Progenitor cell of endocrine pancreas (in vitro differentiated cells): ENCODE measurements at regions not wholly inside any gene's neighbourhood (a gene's known extent, or its start where the extent isn't known, plus 50 kb on each side); places are given as distances from the start of the nearest gene placed in this dataset.

Source experiments
- DNase-seq: peaks from one replicate; pipeline ENCODE4 v3.0.0; 2021; ENCODE audit warnings: low spot score; ENCODE audit not compliant: unreplicated experiment
- H3K27ac Mint-ChIP-seq: 2 replicates; pipeline ENCODE4 v1.8.0; 2021; ENCODE audit warnings: mild to moderate bottlenecking, moderate library complexity, mixed read lengths
- H3K27me3 Mint-ChIP-seq: 2 replicates; pipeline ENCODE4 v1.8.0; 2021; ENCODE audit warnings: mixed read lengths
- H3K36me3 Mint-ChIP-seq: 2 replicates; pipeline ENCODE4 v1.8.0; 2022; ENCODE audit warnings: mixed read lengths; ENCODE audit not compliant: insufficient read depth
- H3K4me1 Mint-ChIP-seq: 2 replicates; pipeline ENCODE4 v1.8.0; 2021; ENCODE audit warnings: low read depth, mixed read lengths
- H3K4me3 Mint-ChIP-seq: 2 replicates; pipeline ENCODE4 v1.8.0; 2021; ENCODE audit warnings: low read depth, mild to moderate bottlenecking, moderate library complexity, mixed read lengths
- H3K9me3 Mint-ChIP-seq: 2 replicates; pipeline ENCODE4 v1.8.0; 2021; ENCODE audit warnings: low read depth, mixed read lengths
- TF ChIP-seq, protein P1 (sequence below): fragments of 200-600 bp; sonication (generic); IDR thresholded peaks from one replicate; pipeline ENCODE4 v1.5.0; 2021; ENCODE audit warnings: antibody characterized with exemption, mild to moderate bottlenecking; ENCODE audit not compliant: unreplicated experiment

DNA sequence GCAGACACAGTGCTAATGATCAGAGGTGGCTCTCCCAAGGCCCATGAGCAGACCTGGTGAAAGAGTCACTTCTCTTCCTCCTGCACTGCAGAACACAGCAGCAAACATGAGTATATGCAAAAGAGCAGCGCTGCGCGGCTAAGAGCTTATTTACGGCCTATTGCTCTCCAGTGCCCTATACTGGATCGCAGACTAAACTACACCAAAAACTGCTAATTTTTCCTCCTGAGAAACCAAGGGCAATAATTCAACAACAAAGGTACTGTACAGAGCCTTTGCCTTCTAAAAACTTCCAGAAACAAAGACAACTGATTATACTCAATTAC is 702.5 kb downstream of the ARAP2 start:
- Mint-ChIP-seq H3K4me3 (no peak overlapping the region), H3K9me3 (peaks cover 3% of the 10 kb centered on the region), H3K27me3 (no peaks in the 10 kb centered on the region), H3K36me3 (no peaks in the 10 kb centered on the region), H3K27ac (no peak overlapping the region), H3K4me1 (peaks cover 2% of the 10 kb centered on the region)
- DNase-seq: no peak
- TF ChIP-seq, protein P1, sequence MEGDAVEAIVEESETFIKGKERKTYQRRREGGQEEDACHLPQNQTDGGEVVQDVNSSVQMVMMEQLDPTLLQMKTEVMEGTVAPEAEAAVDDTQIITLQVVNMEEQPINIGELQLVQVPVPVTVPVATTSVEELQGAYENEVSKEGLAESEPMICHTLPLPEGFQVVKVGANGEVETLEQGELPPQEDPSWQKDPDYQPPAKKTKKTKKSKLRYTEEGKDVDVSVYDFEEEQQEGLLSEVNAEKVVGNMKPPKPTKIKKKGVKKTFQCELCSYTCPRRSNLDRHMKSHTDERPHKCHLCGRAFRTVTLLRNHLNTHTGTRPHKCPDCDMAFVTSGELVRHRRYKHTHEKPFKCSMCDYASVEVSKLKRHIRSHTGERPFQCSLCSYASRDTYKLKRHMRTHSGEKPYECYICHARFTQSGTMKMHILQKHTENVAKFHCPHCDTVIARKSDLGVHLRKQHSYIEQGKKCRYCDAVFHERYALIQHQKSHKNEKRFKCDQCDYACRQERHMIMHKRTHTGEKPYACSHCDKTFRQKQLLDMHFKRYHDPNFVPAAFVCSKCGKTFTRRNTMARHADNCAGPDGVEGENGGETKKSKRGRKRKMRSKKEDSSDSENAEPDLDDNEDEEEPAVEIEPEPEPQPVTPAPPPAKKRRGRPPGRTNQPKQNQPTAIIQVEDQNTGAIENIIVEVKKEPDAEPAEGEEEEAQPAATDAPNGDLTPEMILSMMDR: no peak

DNA sequence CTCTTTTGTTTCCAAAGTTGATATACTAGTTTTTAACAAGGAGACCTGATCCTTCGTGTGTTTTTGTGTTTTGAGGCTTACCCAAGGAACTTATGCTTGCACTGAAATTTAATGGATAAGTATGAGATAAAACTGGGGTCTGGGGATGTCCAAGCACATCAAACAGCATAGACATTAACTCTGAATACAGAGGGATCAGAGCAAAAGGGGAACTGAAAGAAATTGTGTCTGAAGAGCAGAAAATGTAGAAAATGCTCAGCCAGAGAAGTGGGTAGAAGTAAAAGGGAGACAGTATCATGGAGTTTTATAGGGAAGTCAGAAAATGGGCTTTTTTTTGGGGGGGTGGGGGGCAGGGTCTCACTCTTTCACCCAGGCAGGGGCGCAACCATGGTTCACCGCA is 695.4 kb downstream of the ARAP2 start:
- Mint-ChIP-seq H3K27ac (no peak overlapping the region), H3K4me1 (no peaks in the 10 kb centered on the region), H3K4me3 (no peak overlapping the region), H3K27me3 (no peaks in the 10 kb centered on the region), H3K36me3 (no peaks in the 10 kb centered on the region), H3K9me3 (no peaks in the 10 kb centered on the region)
- TF ChIP-seq, protein P1: no peak
- no peak for DNase-seq

DNA sequence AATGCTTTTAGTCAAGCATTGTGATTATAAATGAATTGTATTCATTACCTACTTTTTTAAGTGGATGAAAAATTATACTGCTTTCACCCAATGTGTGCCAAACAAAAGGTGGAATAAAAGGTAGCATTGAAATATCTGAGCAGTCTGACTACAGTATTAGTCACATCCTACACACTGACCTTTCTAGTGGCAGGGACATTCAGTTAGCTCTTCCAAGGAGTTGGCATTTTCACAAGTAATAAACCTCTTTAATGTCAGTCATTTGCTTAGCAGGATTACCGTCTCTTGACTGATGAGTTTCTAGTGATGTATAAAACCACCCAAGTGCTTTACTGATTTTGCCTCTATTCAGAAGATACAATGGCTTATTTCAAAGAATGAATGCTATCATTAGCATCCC is 687.9 kb downstream of the ARAP2 start:
- H3K36me3 Mint-ChIP-seq: no peaks in the 10 kb centered on the region
- H3K27me3 Mint-ChIP-seq: no peaks in the 10 kb centered on the region
- peaks cover 6% of the 10 kb centered on the region for H3K9me3 Mint-ChIP-seq
- TF ChIP-seq, protein P1: no peak
- no peak overlapping the region for H3K4me3 Mint-ChIP-seq
- DNase-seq: no peak
- H3K4me1 Mint-ChIP-seq: no peaks in the 10 kb centered on the region
- H3K27ac Mint-ChIP-seq: no peak overlapping the region

DNA sequence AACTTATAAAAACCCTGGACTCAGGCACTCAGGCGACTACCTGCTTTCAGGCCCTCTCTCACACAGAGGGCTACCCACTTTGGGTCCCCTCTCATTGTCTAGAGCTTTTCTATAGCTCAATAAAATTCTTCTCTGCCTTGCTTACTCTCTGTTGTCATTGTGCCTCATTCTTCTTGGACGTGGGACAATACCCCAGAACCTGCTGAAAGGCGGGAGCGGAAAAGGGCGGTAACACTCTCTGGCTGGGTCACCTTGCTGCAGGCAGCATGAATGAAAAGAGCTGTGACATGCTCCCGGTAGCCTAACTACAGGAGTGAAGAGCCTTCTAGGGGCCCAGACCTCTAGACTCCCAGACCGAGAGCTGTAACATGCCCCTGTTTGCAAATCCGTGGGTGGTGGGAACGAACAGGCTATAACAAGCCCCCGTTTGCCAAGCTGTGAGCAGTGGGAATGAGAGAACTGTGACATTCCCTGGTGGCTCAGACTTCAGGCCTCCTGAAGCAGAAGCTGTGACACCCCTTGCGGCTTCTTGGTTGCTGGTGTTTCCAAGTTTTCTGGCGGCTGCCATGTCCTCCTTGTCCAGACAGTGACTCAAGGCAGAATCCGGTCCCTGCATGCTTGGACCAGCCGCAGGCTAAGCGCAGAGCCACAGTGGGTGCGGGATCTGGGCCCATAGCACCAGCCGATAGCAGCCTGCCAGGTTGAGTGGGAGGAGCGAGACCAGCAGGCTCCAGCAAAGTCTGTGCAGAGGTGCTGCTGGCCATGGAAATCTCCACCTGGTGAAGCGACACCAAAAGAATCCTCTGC is 684.6 kb downstream of the ARAP2 start:
- peaks cover 6% of the 10 kb centered on the region for H3K9me3 Mint-ChIP-seq
- H3K27ac Mint-ChIP-seq: no peak overlapping the region
- DNase-seq: no peak
- H3K4me3 Mint-ChIP-seq: no peak overlapping the region
- TF ChIP-seq, protein P1: no peak
- no peaks in the 10 kb centered on the region for H3K27me3 Mint-ChIP-seq
- H3K4me1 Mint-ChIP-seq: peaks cover 8% of the 10 kb centered on the region
- H3K36me3 Mint-ChIP-seq: no peaks in the 10 kb centered on the region

DNA sequence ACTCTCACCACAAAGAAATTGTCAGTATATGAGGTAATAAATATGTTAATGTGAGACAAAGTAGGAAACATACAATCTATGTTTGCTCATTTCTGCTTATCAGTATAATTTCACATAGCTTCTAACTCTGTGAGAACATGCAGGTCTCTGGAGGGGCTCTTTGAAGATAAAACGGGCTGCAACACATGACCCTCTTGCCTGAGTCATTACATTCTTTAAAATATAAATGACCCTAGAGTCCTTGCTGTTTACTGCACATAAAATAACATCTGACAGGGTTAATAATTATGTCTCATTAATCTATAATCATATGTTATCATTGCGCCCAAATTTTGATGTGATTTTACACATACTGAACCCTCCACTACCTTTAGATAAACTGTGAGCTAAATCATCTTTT is 681.5 kb downstream of the ARAP2 start:
- no peak for DNase-seq
- Mint-ChIP-seq H3K36me3 (no peaks in the 10 kb centered on the region), H3K9me3 (peaks cover 6% of the 10 kb centered on the region), H3K4me3 (no peak overlapping the region), H3K27me3 (no peaks in the 10 kb centered on the region), H3K27ac (peak overlapping the region; percentile 76), H3K4me1 (peaks cover 8% of the 10 kb centered on the region)
- TF ChIP-seq, protein P1: no peak
